ENCODE measurements at regions not wholly inside any gene's neighbourhood (a gene's known extent, or its start where the extent isn't known, plus 50 kb on each side); places are given as distances from the start of the nearest gene placed in this dataset.

- no peaks in the 10 kb centered on the region for H3K4me1 ChIP-seq (ENCODE audit: control insufficient read depth, insufficient read depth, low read length)
- no peak overlapping the region for H3K27ac ChIP-seq (ENCODE audit: control insufficient read depth, insufficient read depth)
- intact Hi-C loops (cut with micrococcal nuclease; ENCODE audit: unreplicated experiment) (no loop called here), in situ Hi-C loops (cut with MboI) (no loop called here)
- ChIA-PET POLR2A (no interaction called here), RAD21 (ENCODE audit: unreplicated experiment) (no interaction called here), CTCF (interaction anchor here (0.5 kb wide), 1 partner anchor 119 kb away, joined by 4 read pairs; no protein-coding TSS in a partner anchor), SMC1A (ENCODE audit: uncharacterized antibody, unreplicated experiment) (no interaction called here)
- no peaks in the 10 kb centered on the region for H3K9me3 ChIP-seq (replicated peaks; ENCODE audit: control insufficient read depth, insufficient read depth, low read length)
- H3K4me2 ChIP-seq (ENCODE audit: control insufficient read depth, insufficient read depth): no peak overlapping the region
- WGBS (ENCODE audit: insufficient coverage, insufficient replicate concordance, low lambda C conversion rate, missing lambda C conversion rate): 13% methylated on average over 4 of the region's 4 CpGs
- no peak overlapping the region for H2AFZ ChIP-seq (ENCODE audit: control insufficient read depth, low read depth, low read length)
- no peak overlapping the region for H3K9ac ChIP-seq (ENCODE audit: control insufficient read depth, insufficient read depth, low read length)
- BruUV-seq (replicated peaks): no TSS peak
- ATAC-seq: no peak
- no peak for FAIRE-seq
- DNase-seq (ENCODE audit: low read depth, low spot score): no peak
- H3K79me2 ChIP-seq (ENCODE audit: control insufficient read depth, insufficient read depth, low read length): no peaks in the 10 kb centered on the region
- H3K4me3 ChIP-seq: no peak overlapping the region
- no peaks in the 10 kb centered on the region; a peak in 1 of 4 replicates for H3K27me3 ChIP-seq (replicated peaks in 1 of 2; ENCODE audit: control insufficient read depth in 2 of 2, insufficient read depth in 2 of 2, low read length in 1 of 2)
- H3K36me3 ChIP-seq (ENCODE audit: control insufficient read depth in 2 of 2, insufficient read depth in 2 of 2, low read length in 1 of 2): no peaks in the 10 kb centered on the region
- TF ChIP-seq CBX5 (IDR thresholded peaks at IDR 0.05; ENCODE audit: low read depth) (no peak), CEBPZ (IDR thresholded peaks at IDR 0.05; ENCODE audit: low read depth, low read length) (no peak), KAT2A (conservative IDR thresholded peaks at IDR 0.05; ENCODE audit: control insufficient read depth, low read depth, low read length) (no peak)
- no peaks in the 10 kb centered on the region; the same call in 1 of the 2 replicates for H4K20me1 ChIP-seq (ENCODE audit: control insufficient read depth, insufficient read depth)
Observed at GRCh38 chr1:30472009-30472408, 251.4 kb downstream of the MATN1 start.

DNA sequence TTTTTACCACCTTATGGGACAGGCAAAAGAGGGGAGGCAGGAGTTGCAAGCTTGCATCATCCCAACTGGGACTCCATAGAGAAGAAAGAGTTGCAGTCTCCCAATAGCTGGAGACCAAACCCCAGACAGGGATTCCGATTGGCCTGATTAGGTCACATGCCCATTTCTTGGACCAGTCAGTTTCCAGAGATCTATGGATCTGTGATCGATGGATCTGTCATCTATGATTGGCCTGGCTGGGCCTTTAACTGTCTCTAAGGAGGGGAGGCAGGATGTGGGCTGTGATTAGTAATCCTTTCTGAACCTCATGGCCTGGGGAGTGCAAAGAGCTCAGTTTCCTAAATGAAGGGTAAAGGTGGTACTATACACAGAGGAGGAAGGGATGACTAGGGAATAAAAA, 252.1 kb downstream of the MATN1 start:
- BruUV-seq (replicated peaks): no TSS peak
- DNase-seq (ENCODE audit: low read depth, low spot score) (no peak), ATAC-seq (no peak), FAIRE-seq (no peak)
- ChIA-PET RAD21 (ENCODE audit: unreplicated experiment) (no interaction called here), SMC1A (ENCODE audit: uncharacterized antibody, unreplicated experiment) (no interaction called here), CTCF (no interaction called here), POLR2A (no interaction called here)
- H3K79me2 ChIP-seq (ENCODE audit: control insufficient read depth, insufficient read depth, low read length): no peaks in the 10 kb centered on the region
- H3K9me3 ChIP-seq (replicated peaks; ENCODE audit: control insufficient read depth, insufficient read depth, low read length): no peaks in the 10 kb centered on the region
- no peak overlapping the region for H2AFZ ChIP-seq (ENCODE audit: control insufficient read depth, low read depth, low read length)
- no peak overlapping the region for H3K4me3 ChIP-seq
- H3K4me1 ChIP-seq (ENCODE audit: control insufficient read depth, insufficient read depth, low read length): no peaks in the 10 kb centered on the region
- no peak overlapping the region for H3K4me2 ChIP-seq (ENCODE audit: control insufficient read depth, insufficient read depth)
- TF ChIP-seq TARDBP (IDR thresholded peaks at IDR 0.05; ENCODE audit: borderline replicate concordance) (no peak), SRF (IDR thresholded peaks at IDR 0.05; ENCODE audit: low read depth in 2 of 2, low read length in 2 of 2) (0 out of 4 replicates have a peak, but pooled peaks of 1 of the 2 experiments have one; percentile 16), SUPT20H (IDR thresholded peaks at IDR 0.05; ENCODE audit: borderline replicate concordance, control insufficient read depth, low read depth, low read length) (no peak), ZNF622 (IDR thresholded peaks at IDR 0.05) (no peak), GABPA (IDR thresholded peaks at IDR 0.05; ENCODE audit: low read depth) (no peak), CBX5 (IDR thresholded peaks at IDR 0.05; ENCODE audit: low read depth) (no peak), IRF4 (IDR thresholded peaks at IDR 0.05; ENCODE audit: low read depth, low read length) (no peak)
- TF ChIP-seq, protein P1, sequence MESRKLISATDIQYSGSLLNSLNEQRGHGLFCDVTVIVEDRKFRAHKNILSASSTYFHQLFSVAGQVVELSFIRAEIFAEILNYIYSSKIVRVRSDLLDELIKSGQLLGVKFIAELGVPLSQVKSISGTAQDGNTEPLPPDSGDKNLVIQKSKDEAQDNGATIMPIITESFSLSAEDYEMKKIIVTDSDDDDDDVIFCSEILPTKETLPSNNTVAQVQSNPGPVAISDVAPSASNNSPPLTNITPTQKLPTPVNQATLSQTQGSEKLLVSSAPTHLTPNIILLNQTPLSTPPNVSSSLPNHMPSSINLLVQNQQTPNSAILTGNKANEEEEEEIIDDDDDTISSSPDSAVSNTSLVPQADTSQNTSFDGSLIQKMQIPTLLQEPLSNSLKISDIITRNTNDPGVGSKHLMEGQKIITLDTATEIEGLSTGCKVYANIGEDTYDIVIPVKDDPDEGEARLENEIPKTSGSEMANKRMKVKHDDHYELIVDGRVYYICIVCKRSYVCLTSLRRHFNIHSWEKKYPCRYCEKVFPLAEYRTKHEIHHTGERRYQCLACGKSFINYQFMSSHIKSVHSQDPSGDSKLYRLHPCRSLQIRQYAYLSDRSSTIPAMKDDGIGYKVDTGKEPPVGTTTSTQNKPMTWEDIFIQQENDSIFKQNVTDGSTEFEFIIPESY (IDR thresholded peaks at IDR 0.05): no peak
- in situ Hi-C loops (cut with MboI): no loop called here
- no peaks in the 10 kb centered on the region; the same call in 1 of the 2 replicates for H4K20me1 ChIP-seq (ENCODE audit: control insufficient read depth, insufficient read depth)
- intact Hi-C loops (cut with micrococcal nuclease; ENCODE audit: unreplicated experiment): no loop called here
- no peaks in the 10 kb centered on the region for H3K36me3 ChIP-seq (ENCODE audit: control insufficient read depth in 2 of 2, insufficient read depth in 2 of 2, low read length in 1 of 2)
- H3K27ac ChIP-seq (ENCODE audit: control insufficient read depth, insufficient read depth): no peak overlapping the region
- H3K9ac ChIP-seq (ENCODE audit: control insufficient read depth, insufficient read depth, low read length): no peak overlapping the region
- no peaks in the 10 kb centered on the region; a peak in 1 of 4 replicates for H3K27me3 ChIP-seq (replicated peaks in 1 of 2; ENCODE audit: control insufficient read depth in 2 of 2, insufficient read depth in 2 of 2, low read length in 1 of 2)
- 20% methylated on average over 2 of the region's 2 CpGs for WGBS (ENCODE audit: insufficient coverage, insufficient replicate concordance, low lambda C conversion rate, missing lambda C conversion rate)
